Endodermal cell (in vitro differentiated cells): ENCODE measurements at regions not wholly inside any gene's neighbourhood (a gene's known extent, or its start where the extent isn't known, plus 50 kb on each side); places are given as distances from the start of the nearest gene placed in this dataset.

Source experiments
- DNase-seq: peaks from one replicate; pipeline ENCODE4 v3.0.0-alpha.2; 2017
- H3K27ac ChIP-seq: 2 replicates; pipeline ENCODE4 v1.5.1; 2013; ENCODE audit warnings: mild to moderate bottlenecking, low read depth, low read length, moderate library complexity
- H3K27me3 ChIP-seq: 2 replicates; pipeline ENCODE4 v1.6.1; 2013; ENCODE audit warnings: mild to moderate bottlenecking, low read length, moderate library complexity; ENCODE audit not compliant: insufficient read depth, control insufficient read depth, poor library complexity, severe bottlenecking
- H3K36me3 ChIP-seq: 2 replicates; pipeline ENCODE4 v1.7.0; 2013; ENCODE audit warnings: mild to moderate bottlenecking, low read length, moderate library complexity; ENCODE audit not compliant: control insufficient read depth, insufficient read depth
- H3K4me1 ChIP-seq: one replicate; pipeline ENCODE4 v1.7.0; 2013; ENCODE audit warnings: low read length; ENCODE audit not compliant: control insufficient read depth, insufficient read depth
- H3K4me3 ChIP-seq: 2 replicates; pipeline ENCODE4 v1.5.1; 2013; ENCODE audit warnings: mild to moderate bottlenecking, low read length, moderate library complexity
- H3K9ac ChIP-seq: 2 replicates; pipeline ENCODE4 v1.6.1; 2013; ENCODE audit warnings: mild to moderate bottlenecking, low read length, moderate library complexity; ENCODE audit not compliant: poor library complexity, severe bottlenecking; ENCODE audit errors: extremely low read depth
- H3K9me3 ChIP-seq: 2 replicates; pipeline ENCODE4 v1.6.1; 2013; ENCODE audit warnings: mild to moderate bottlenecking, low read length, moderate library complexity; ENCODE audit not compliant: control insufficient read depth
- H3K27ac Mint-ChIP-seq: 2 replicates; pipeline ENCODE4 v1.8.0; 2020; ENCODE audit warnings: mixed read lengths
- H3K27me3 Mint-ChIP-seq: 2 replicates; pipeline ENCODE4 v1.8.0; 2021; ENCODE audit warnings: mild to moderate bottlenecking, mixed read lengths; ENCODE audit not compliant: insufficient read depth
- H3K36me3 Mint-ChIP-seq: 2 replicates; pipeline ENCODE4 v1.8.0; 2020; ENCODE audit warnings: low read depth, mixed read lengths
- H3K4me1 Mint-ChIP-seq: 2 replicates; pipeline ENCODE4 v1.8.0; 2020; ENCODE audit warnings: mixed read lengths
- H3K4me3 Mint-ChIP-seq: 2 replicates; pipeline ENCODE4 v1.8.0; 2020; ENCODE audit warnings: mild to moderate bottlenecking, moderate library complexity, mixed read lengths
- H3K9me3 Mint-ChIP-seq: 2 replicates; pipeline ENCODE4 v1.8.0; 2020; ENCODE audit warnings: mild to moderate bottlenecking, mixed read lengths
- WGBS, 2 experiments: methylation state at CpG; one replicate each; pipeline versions ENCODE4 v1.1.5 to v1.1.7; 2013; ENCODE audit warnings: missing lambda C conversion rate in 2 of 2, mixed read lengths in 1 of 2; ENCODE audit not compliant: insufficient coverage in 1 of 2, insufficient read length in 1 of 2; 5-methylcytosine and 5-hydroxymethylcytosine counted together
- TF ChIP-seq, protein P1 (sequence below): fragments of 200-600 bp; sonication (generic); conservative IDR thresholded peaks from 2 replicates; pipeline ENCODE4 v1.5.0; 2021; ENCODE audit warnings: antibody characterized with exemption, mild to moderate bottlenecking

DNA sequence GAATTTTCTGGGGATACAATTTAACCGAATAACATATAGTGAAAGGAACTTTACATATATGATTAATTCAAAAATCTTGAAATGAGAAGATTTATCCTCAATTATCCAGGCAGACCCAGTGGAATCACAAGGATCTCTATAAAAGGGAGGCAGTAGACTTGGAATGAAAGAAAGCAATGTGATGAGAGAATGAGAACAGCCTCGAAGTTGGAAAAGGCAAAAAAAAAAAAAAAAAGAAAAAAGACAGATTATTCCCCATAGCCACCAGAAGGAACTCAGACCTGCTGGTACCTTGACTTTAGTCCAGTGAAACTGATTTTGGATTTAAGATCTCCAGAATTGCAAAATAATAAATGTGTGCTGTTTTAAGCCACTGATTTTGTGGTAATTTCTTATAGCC is 416.3 kb upstream of the OR4E1 start:
- no peak for DNase-seq
- Histone ChIP-seq H3K36me3 (no peaks in the 10 kb centered on the region), H3K4me3 (no peak overlapping the region), H3K4me1 (no peaks in the 10 kb centered on the region), H3K27me3 (no peaks in the 10 kb centered on the region), H3K27ac (no peak overlapping the region), H3K9ac (no peak overlapping the region), H3K9me3 (no peaks in the 10 kb centered on the region)
- 100% methylated on average over 1 of the region's 2 CpGs; no CpG with 5 or more reads in 1 of the 2 experiments for WGBS, 2 experiments
- no peak overlapping the region for H3K27ac Mint-ChIP-seq
- peaks cover 1% of the 10 kb centered on the region for H3K27me3 Mint-ChIP-seq
- no peaks in the 10 kb centered on the region for H3K36me3 Mint-ChIP-seq
- TF ChIP-seq, protein P1, sequence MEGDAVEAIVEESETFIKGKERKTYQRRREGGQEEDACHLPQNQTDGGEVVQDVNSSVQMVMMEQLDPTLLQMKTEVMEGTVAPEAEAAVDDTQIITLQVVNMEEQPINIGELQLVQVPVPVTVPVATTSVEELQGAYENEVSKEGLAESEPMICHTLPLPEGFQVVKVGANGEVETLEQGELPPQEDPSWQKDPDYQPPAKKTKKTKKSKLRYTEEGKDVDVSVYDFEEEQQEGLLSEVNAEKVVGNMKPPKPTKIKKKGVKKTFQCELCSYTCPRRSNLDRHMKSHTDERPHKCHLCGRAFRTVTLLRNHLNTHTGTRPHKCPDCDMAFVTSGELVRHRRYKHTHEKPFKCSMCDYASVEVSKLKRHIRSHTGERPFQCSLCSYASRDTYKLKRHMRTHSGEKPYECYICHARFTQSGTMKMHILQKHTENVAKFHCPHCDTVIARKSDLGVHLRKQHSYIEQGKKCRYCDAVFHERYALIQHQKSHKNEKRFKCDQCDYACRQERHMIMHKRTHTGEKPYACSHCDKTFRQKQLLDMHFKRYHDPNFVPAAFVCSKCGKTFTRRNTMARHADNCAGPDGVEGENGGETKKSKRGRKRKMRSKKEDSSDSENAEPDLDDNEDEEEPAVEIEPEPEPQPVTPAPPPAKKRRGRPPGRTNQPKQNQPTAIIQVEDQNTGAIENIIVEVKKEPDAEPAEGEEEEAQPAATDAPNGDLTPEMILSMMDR, result no peak
- H3K4me3 Mint-ChIP-seq, result no peak overlapping the region
- no peaks in the 10 kb centered on the region for H3K9me3 Mint-ChIP-seq
- no peaks in the 10 kb centered on the region for H3K4me1 Mint-ChIP-seq

DNA sequence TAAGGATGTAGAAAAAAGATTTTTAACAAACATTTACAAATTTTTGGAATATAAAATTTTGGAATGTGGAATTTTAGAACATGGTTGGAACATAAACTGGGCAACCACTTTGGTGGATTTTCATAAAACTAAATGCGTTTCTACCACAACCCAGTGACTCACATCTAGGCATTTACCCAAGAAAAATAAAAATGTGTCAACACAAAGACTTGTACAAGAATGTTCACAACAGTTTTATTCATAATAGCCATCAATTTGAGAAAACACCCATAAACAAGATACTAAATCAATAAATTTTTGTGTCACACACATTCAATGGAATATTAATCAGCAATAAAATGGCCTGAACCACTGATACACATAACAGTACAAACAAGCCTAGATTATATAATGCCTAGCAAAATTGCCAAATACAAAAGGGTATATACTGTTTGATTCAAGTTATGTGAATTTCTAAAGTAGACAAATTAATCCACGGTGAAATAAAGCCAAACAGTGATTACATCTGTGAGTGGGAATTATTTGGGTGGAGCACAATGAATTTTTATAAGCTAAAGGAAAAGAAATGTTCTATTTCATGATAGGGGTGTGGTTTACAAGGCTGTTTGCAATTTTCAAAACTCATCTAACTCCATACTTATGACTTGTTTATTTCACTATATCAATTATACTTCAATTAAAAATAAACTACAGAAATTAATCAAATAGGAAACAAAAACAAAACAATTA is 415.2 kb upstream of the OR4E1 start:
- no peak overlapping the region for H3K4me3 ChIP-seq
- Mint-ChIP-seq H3K9me3 (no peaks in the 10 kb centered on the region), H3K27me3 (peaks cover 1% of the 10 kb centered on the region), H3K27ac (no peak overlapping the region), H3K36me3 (no peaks in the 10 kb centered on the region), H3K4me3 (no peak overlapping the region), H3K4me1 (no peaks in the 10 kb centered on the region)
- no peak overlapping the region for H3K27ac ChIP-seq
- TF ChIP-seq, protein P1, result no peak
- H3K36me3 ChIP-seq, result no peaks in the 10 kb centered on the region
- no peak for DNase-seq
- no peaks in the 10 kb centered on the region for H3K4me1 ChIP-seq
- no peaks in the 10 kb centered on the region for H3K9me3 ChIP-seq
- 89 to 90% methylated on average over 2 of the region's 2 CpGs for WGBS, 2 experiments
- H3K27me3 ChIP-seq, result no peaks in the 10 kb centered on the region
- no peak overlapping the region for H3K9ac ChIP-seq

DNA sequence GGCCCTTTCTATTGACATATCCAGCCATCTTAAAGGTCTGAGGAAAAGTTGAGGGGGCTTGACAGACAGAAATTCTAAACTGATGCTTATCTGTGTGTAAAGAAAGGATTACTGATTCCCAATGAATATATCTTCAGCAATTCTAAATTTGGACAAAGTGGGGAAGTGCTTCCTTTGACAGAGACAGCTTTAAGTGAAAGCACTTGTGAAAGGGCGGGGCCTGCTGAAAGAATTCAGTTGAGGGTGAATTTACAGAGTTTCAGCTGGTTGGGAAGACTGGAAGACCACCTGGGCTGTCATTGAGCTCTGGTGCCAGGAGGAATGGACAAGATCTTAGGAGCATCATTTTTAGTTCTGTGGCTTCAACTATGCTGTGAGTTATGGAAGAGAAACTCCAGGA is 412.5 kb upstream of the OR4E1 start:
- Mint-ChIP-seq H3K27ac (no peak overlapping the region), H3K36me3 (no peaks in the 10 kb centered on the region), H3K4me3 (no peak overlapping the region), H3K9me3 (no peaks in the 10 kb centered on the region), H3K27me3 (peaks cover 1% of the 10 kb centered on the region), H3K4me1 (no peaks in the 10 kb centered on the region)
- no peaks in the 10 kb centered on the region for H3K4me1 ChIP-seq
- H3K27me3 ChIP-seq, result no peaks in the 10 kb centered on the region
- WGBS, 2 experiments, result 93 to 100% methylated on average over 1 of the region's 1 CpG
- H3K27ac ChIP-seq, result no peak overlapping the region
- H3K9ac ChIP-seq, result no peak overlapping the region
- DNase-seq, result no peak
- no peaks in the 10 kb centered on the region for H3K9me3 ChIP-seq
- H3K36me3 ChIP-seq, result no peaks in the 10 kb centered on the region
- TF ChIP-seq, protein P1, result no peak
- no peak overlapping the region for H3K4me3 ChIP-seq
